K562 (cell line): ENCODE measurements at regions not wholly inside any gene's neighbourhood (a gene's known extent, or its start where the extent isn't known, plus 50 kb on each side); places are given as distances from the start of the nearest gene placed in this dataset.

Experiments
- ATAC-seq: fragments of 200-7000 bp; cut with Tn5 transposase; 3 replicates; pipeline ENCODE4 v1.9.1; 2020; ENCODE audit warnings: moderate library complexity
- BruUV-seq: library from RNA; stranded (reverse); fragments of 400-500 nt; replicated peaks from 2 replicates; lab custom pipeline; 2021; lab: Mats Ljungman, UMichigan
- CTCF ChIA-PET: fragments of 300-600 bp; formaldehyde crosslinking; extraction: SDS; loops from one replicate; lab custom pipeline; 2021; ENCODE audit warnings: low intra/inter-chr PET ratio; lab: Yijun Ruan, JAX
- POLR2A ChIA-PET: fragments of 300-600, 350-650 bp; sonication (Branson Sonifier 250); formaldehyde crosslinking; extraction: SDS; loops from one replicate; lab custom pipeline; 2021; ENCODE audit warnings: antibody characterized with exemption, inconsistent platforms; lab: Yijun Ruan, JAX
- DNase-seq, 4 experiments: peaks; one replicate each; pipeline versions ENCODE4 v3.0.0 to v3.0.0-alpha.2; 2011 to 2018; ENCODE audit warnings: low spot score in 3 of 4, mixed read lengths in 3 of 4; ENCODE audit errors: extremely low read depth in 1 of 4
- FAIRE-seq: peaks from 2 replicates; lab custom pipeline; 2011; peaks lifted over from hg19 to GRCh38; lab: Jason Lieb, UNC
- H2AFZ ChIP-seq: 2 replicates; pipeline ENCODE4 v1.6.0; 2011; ENCODE audit warnings: low read depth, low read length, control low read depth, inconsistent platforms
- H3K27ac ChIP-seq: fragments of 200-600 bp; 3 replicates; pipeline ENCODE4 v1.8.0; 2011; ENCODE audit warnings: low read depth, mild to moderate bottlenecking, control low read depth, inconsistent platforms, low read length, moderate library complexity, mixed read lengths; ENCODE audit errors: extremely low read depth
- H3K27me3 ChIP-seq, 2 experiments: fragments of 300-600 bp in 1 of 2; 2 replicates in 1 of 2; 3 replicates in 1 of 2; pipeline versions ENCODE4 v1.6.0 to v1.8.0; 2011; ENCODE audit warnings: inconsistent platforms in 2 of 2, low read length in 2 of 2, mild to moderate bottlenecking in 1 of 2, mixed read lengths in 1 of 2, moderate library complexity in 1 of 2; ENCODE audit not compliant: control insufficient read depth in 2 of 2, insufficient read depth in 2 of 2
- H3K36me3 ChIP-seq: fragments of 300-600 bp; 3 replicates; pipeline ENCODE4 v1.8.0; 2011; ENCODE audit warnings: mild to moderate bottlenecking, low read length, inconsistent platforms; ENCODE audit not compliant: control insufficient read depth, insufficient read depth
- H3K4me1 ChIP-seq, 2 experiments: fragments of 200-600 bp in 1 of 2; replicated peaks in 1 of 2; 2 replicates in 1 of 2; 3 replicates in 1 of 2; pipeline versions ENCODE4 v1.5.1 to v1.8.0; 2011; ENCODE audit warnings: inconsistent platforms in 2 of 2, low read length in 2 of 2, mild to moderate bottlenecking in 1 of 2, mixed read lengths in 1 of 2, moderate library complexity in 1 of 2; ENCODE audit not compliant: control insufficient read depth in 2 of 2, insufficient read depth in 2 of 2
- H3K4me2 ChIP-seq: 2 replicates; pipeline ENCODE4 v1.6.1; 2011; ENCODE audit warnings: low read length, control low read depth, inconsistent platforms, mixed read lengths; ENCODE audit not compliant: insufficient read depth
- H3K4me3 ChIP-seq: fragments of 200-600 bp; sonication (generic), shearing (Covaris generic); 2 replicates; pipeline ENCODE4 v1.5.1; 2016; ENCODE audit warnings: control low read depth, inconsistent platforms
- H3K79me2 ChIP-seq: fragments of 200-600 bp; 3 replicates; pipeline ENCODE4 v1.8.0; 2011; ENCODE audit warnings: low read length, inconsistent platforms; ENCODE audit not compliant: control insufficient read depth, insufficient read depth
- H3K9ac ChIP-seq, 2 experiments: 2 replicates each; pipeline versions ENCODE4 v1.6.0 to v1.6.1; 2011; ENCODE audit warnings: low read depth in 2 of 2, low read length in 2 of 2, control low read depth in 1 of 2, inconsistent platforms in 1 of 2, mild to moderate bottlenecking in 1 of 2, mixed read lengths in 1 of 2; ENCODE audit not compliant: insufficient read depth in 1 of 2
- H3K9me1 ChIP-seq: one replicate; pipeline ENCODE4 v1.6.0; 2011; ENCODE audit warnings: inconsistent platforms, mild to moderate bottlenecking, low read length, moderate library complexity; ENCODE audit not compliant: control insufficient read depth, insufficient read depth
- H3K9me3 ChIP-seq: replicated peaks from 2 replicates; pipeline ENCODE4 v1.5.1; 2011; ENCODE audit warnings: low read depth, low read length, inconsistent platforms; ENCODE audit not compliant: control insufficient read depth, insufficient read depth
- H4K20me1 ChIP-seq: replicated peaks from 2 replicates; pipeline ENCODE4 v1.6.1; 2011; ENCODE audit warnings: low read length, inconsistent platforms, mixed read lengths; ENCODE audit not compliant: control insufficient read depth, insufficient read depth
- KLF16 ChIP-seq: IDR thresholded peaks from 2 replicates; pipeline ENCODE4 v1.6.1; 2016; ENCODE audit warnings: antibody characterized with exemption
- MTA1 ChIP-seq: fragments of 450-650 bp; IDR thresholded peaks from 2 replicates; pipeline ENCODE4 v1.6.1; 2017; ENCODE audit warnings: borderline replicate concordance
- SETDB1 ChIP-seq: IDR thresholded peaks from one replicate; pipeline ENCODE4 v1.6.1; 2012; ENCODE audit warnings: low read length, control low read depth, inconsistent platforms
- STAT5B ChIP-seq: fragments of 250-450 bp; sonication (Bioruptor Pico); IDR thresholded peaks from 2 replicates; pipeline ENCODE4 v1.8.0; 2021; ENCODE audit warnings: mild to moderate bottlenecking, inconsistent platforms
- TAF7 ChIP-seq: fragments of 450-650 bp; IDR thresholded peaks from 2 replicates; pipeline ENCODE4 v1.6.1; 2016; ENCODE audit warnings: missing genetic modification characterization, missing compliant biosample characterization
- ZNF717 ChIP-seq: fragments of 250-450 bp; sonication (Bioruptor Pico); IDR thresholded peaks from 2 replicates; pipeline ENCODE4 v1.5.0; 2021
- WGBS: fragments of 100-300 bp; shearing (Covaris generic); methylation state at CpG from one replicate; pipeline ENCODE4 v1.1.6; 2016; ENCODE audit warnings: low coverage, mixed read lengths; ENCODE audit not compliant: insufficient coverage; ENCODE audit errors: missing lambda C conversion rate; 5-methylcytosine and 5-hydroxymethylcytosine counted together
- in situ Hi-C: fragments of 300-500 bp; cut with MboI; formaldehyde crosslinking; loops from 4 replicates; pipeline ENCODE4 v1.15.0; 2018; ENCODE audit warnings: inconsistent platforms, mixed read lengths
- intact Hi-C: fragments of 100-400 bp; cut with micrococcal nuclease; formaldehyde crosslinking; loops from 2 replicates; pipeline ENCODE4 v1.14.2; 2022

GRCh38 chr7:106426803-106427202 is 142.0 kb upstream of the NAMPT start:
- CTCF ChIA-PET: no interaction called here
- TF ChIP-seq STAT5B (CRISPR knock-in tag) (no peak), SETDB1 (no peak), TAF7 (tag) (no peak), MTA1 (no peak), KLF16 (no peak), ZNF717 (CRISPR knock-in tag) (no peak)

More at GRCh38 chr7:106426803-106427202, 142.0 kb upstream of the NAMPT start:
- Histone ChIP-seq H3K4me2 (no peak overlapping the region), H3K4me3 (no peak overlapping the region), H3K9me1 (no peaks in the 10 kb centered on the region), H3K9me3 (no peaks in the 10 kb centered on the region), H3K4me1 (peaks cover 0 to 16% of the 10 kb centered on the region in 2 experiments; a peak in 4 of 5 replicates), H2AFZ (no peak overlapping the region), H3K27me3 (no peaks in the 10 kb centered on the region; a peak in 2 of 5 replicates), H3K27ac (no peak overlapping the region), H3K9ac (0 out of 4 replicates have a peak overlapping the region, but pooled peaks of 1 of the 2 experiments have one; percentile 10), H3K79me2 (no peaks in the 10 kb centered on the region), H3K36me3 (no peaks in the 10 kb centered on the region), H4K20me1 (no peaks in the 10 kb centered on the region)
- DNase-seq (no peak), ATAC-seq (no peak), FAIRE-seq (no peak)
- WGBS: 52% methylated on average over 7 of the region's 7 CpGs
- POLR2A ChIA-PET: interaction anchor here (1.0 kb wide), 1 partner anchor 142 kb away, joined by 3 read pairs; the partner anchor contains the start of gene NAMPT
- BruUV-seq: no TSS peak
- intact Hi-C loops: no loop called here
- in situ Hi-C loops: no loop called here
